B cell (primary cell): ENCODE measurements at regions not wholly inside any gene's neighbourhood (a gene's known extent, or its start where the extent isn't known, plus 50 kb on each side); places are given as distances from the start of the nearest gene placed in this dataset.

Experiments
- ATAC-seq: fragments of 200-7000 bp; cut with Tn5 transposase; one replicate; pipeline ENCODE4 v1.10.0; 2021; ENCODE audit warnings: low read depth, mild to moderate bottlenecking, moderate number of reproducible peaks, moderate library complexity
- CTCF ChIA-PET: fragments of 350-600 bp; sonication (Branson Sonifier 250); formaldehyde crosslinking; loops from one replicate; lab custom pipeline; 2021; ENCODE audit warnings: antibody characterized with exemption, inconsistent platforms; lab: Charles Lee
- POLR2A ChIA-PET: fragments of 350-600 bp; sonication (Branson Sonifier 250); formaldehyde crosslinking; loops from one replicate; lab custom pipeline; 2021; ENCODE audit warnings: antibody characterized with exemption; lab: Charles Lee
- DNase-seq: peaks from one replicate; pipeline ENCODE4 v3.0.0; 2013
- H2AFZ ChIP-seq: 2 replicates; pipeline ENCODE4 v1.6.1; 2012; ENCODE audit warnings: mild to moderate bottlenecking, low read depth, low read length; ENCODE audit not compliant: insufficient read depth, poor library complexity, severe bottlenecking
- H3K27ac ChIP-seq, 2 donors: 1 replicate in 1 of 2; 2 replicates in 1 of 2; pipeline ENCODE4 v1.5.1; 2012 to 2013; ENCODE audit warnings: low read length in 2 of 2, mild to moderate bottlenecking in 2 of 2, moderate library complexity in 1 of 2
- H3K27me3 ChIP-seq, 4 experiments: fragments of 200-600 bp in 1 of 4; sonication (generic) in 1 of 4; replicated peaks in 1 of 4; 1 replicate in 2 of 4; 2 replicates in 2 of 4; pipeline versions ENCODE4 v1.6.1 to v1.7.0; 2013 to 2016; ENCODE audit warnings: low read length in 3 of 4, mild to moderate bottlenecking in 2 of 4, mixed read lengths in 1 of 4, moderate library complexity in 1 of 4; ENCODE audit not compliant: insufficient read depth in 4 of 4, control insufficient read depth in 3 of 4; ENCODE audit errors: control extremely low read depth in 1 of 4
- H3K36me3 ChIP-seq, 2 experiments: replicated peaks in 1 of 2; 1 replicate in 1 of 2; 2 replicates in 1 of 2; pipeline versions ENCODE4 v1.6.1 to v1.7.1; 2013; ENCODE audit warnings: low read length in 1 of 2; ENCODE audit not compliant: insufficient read depth in 2 of 2, control insufficient read depth in 1 of 2; ENCODE audit errors: control extremely low read depth in 1 of 2, extremely low read depth in 1 of 2
- H3K4me1 ChIP-seq, 2 donors: fragments of 200-600 bp in 1 of 2; sonication (generic) in 1 of 2; 1 replicate in 1 of 2; 2 replicates in 1 of 2; pipeline versions ENCODE4 v1.5.1 to v1.6.1; 2013 to 2017; ENCODE audit warnings: low read length in 2 of 2; ENCODE audit not compliant: control insufficient read depth in 2 of 2, insufficient read depth in 2 of 2
- H3K4me2 ChIP-seq: replicated peaks from 2 replicates; pipeline ENCODE3; 2012; ENCODE audit warnings: mild to moderate bottlenecking, low read depth, low read length; ENCODE audit not compliant: poor library complexity, severe bottlenecking
- H3K4me3 ChIP-seq, 5 experiments: fragments of 200-600 bp in 1 of 5; sonication (generic) in 1 of 5; 1 replicate in 3 of 5; 2 replicates in 2 of 5; pipeline versions ENCODE4 v1.5.1 to v1.7.0; 2011 to 2016; ENCODE audit warnings: low read length in 4 of 5, mild to moderate bottlenecking in 4 of 5, low read depth in 2 of 5, control low read depth in 1 of 5, moderate library complexity in 1 of 5; ENCODE audit not compliant: insufficient read depth in 1 of 5; ENCODE audit errors: control extremely low read depth in 1 of 5, extremely low read depth in 1 of 5
- H3K79me2 ChIP-seq: fragments of 200-600 bp; sonication (generic); one replicate; pipeline ENCODE4 v1.6.0; 2016; ENCODE audit warnings: low read length; ENCODE audit not compliant: control insufficient read depth, insufficient read depth
- H3K9ac ChIP-seq: fragments of 200-600 bp; sonication (generic); 2 replicates; pipeline ENCODE4 v1.6.1; 2017; ENCODE audit warnings: mild to moderate bottlenecking, low read length, moderate library complexity
- H3K9me3 ChIP-seq, 3 donors: one replicate each; pipeline versions ENCODE4 v1.6.1 to v1.7.1; 2013; ENCODE audit warnings: low read length in 2 of 3; ENCODE audit not compliant: control insufficient read depth in 2 of 3, insufficient read depth in 1 of 3; ENCODE audit errors: control extremely low read depth in 1 of 3
- H4K20me1 ChIP-seq: 2 replicates; pipeline ENCODE4 v1.6.0; 2012; ENCODE audit warnings: mild to moderate bottlenecking, low read length; ENCODE audit not compliant: insufficient read depth, control insufficient read depth, poor library complexity, severe bottlenecking
- H3K27ac Mint-ChIP-seq: one replicate; pipeline ENCODE4 v1.8.0; 2021; ENCODE audit warnings: mixed read lengths
- H3K27me3 Mint-ChIP-seq: one replicate; pipeline ENCODE4 v1.8.0; 2021; ENCODE audit warnings: mixed read lengths
- H3K4me1 Mint-ChIP-seq: one replicate; pipeline ENCODE4 v1.8.0; 2021; ENCODE audit warnings: mixed read lengths
- H3K4me3 Mint-ChIP-seq: one replicate; pipeline ENCODE4 v1.8.0; 2021; ENCODE audit warnings: mixed read lengths
- H3K9me3 Mint-ChIP-seq: one replicate; pipeline ENCODE4 v1.8.0; 2022; ENCODE audit warnings: mixed read lengths; ENCODE audit not compliant: insufficient read depth
- EZH2 ChIP-seq: IDR thresholded peaks from 2 replicates; pipeline ENCODE4 v1.6.1; 2012; ENCODE audit warnings: borderline replicate concordance, low read depth, mild to moderate bottlenecking, moderate library complexity, low read length; ENCODE audit not compliant: insufficient read depth, poor library complexity, severe bottlenecking
- WGBS: methylation state at CpG from one replicate; pipeline ENCODE4 v1.1.5; 2013; ENCODE audit warnings: missing lambda C conversion rate; ENCODE audit not compliant: insufficient coverage; 5-methylcytosine and 5-hydroxymethylcytosine counted together
- intact Hi-C: fragments of 100-400 bp; cut with micrococcal nuclease; formaldehyde crosslinking; loops from one replicate; pipeline ENCODE4 v1.10.0; 2022
- TF ChIP-seq, protein P1 (sequence below): fragments of 200-600 bp; IDR thresholded peaks from one replicate; pipeline ENCODE4 v1.8.0; 2022; ENCODE audit warnings: antibody characterized with exemption, mild to moderate bottlenecking

DNA sequence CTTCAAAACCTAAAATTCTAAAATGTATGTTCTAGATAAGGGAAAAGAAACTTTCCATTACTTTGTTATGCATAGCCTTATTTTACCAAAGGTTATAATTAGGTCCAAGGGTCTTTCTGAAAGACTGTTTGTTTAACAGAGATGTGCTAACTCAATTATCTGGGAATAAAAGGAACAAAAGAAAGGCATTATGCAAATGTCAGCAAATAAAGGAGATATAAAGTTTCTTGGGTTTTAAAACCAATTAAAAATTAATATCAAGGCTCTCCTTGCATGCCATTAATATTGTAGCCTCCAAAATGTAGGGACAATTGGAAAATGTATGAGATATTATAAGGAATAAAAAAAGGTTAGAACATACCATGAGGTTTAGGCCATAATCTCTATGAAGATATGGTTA is 87.8 kb upstream of the DOCK10 start:
- POLR2A ChIA-PET = no interaction called here
- DNase-seq (no peak), ATAC-seq (no peak)
- Histone ChIP-seq H3K9ac (no peak overlapping the region), H3K36me3 (no peaks in the 10 kb centered on the region), H3K4me1 (no peaks in the 10 kb centered on the region), H3K4me3 (no peak overlapping the region), H3K4me2 (no peak overlapping the region), H3K27ac (no peak overlapping the region), H2AFZ (no peak overlapping the region), H3K79me2 (no peaks in the 10 kb centered on the region), H3K9me3 (no peaks in the 10 kb centered on the region), H3K27me3 (no peaks in the 10 kb centered on the region), H4K20me1 (no peaks in the 10 kb centered on the region)
- Mint-ChIP-seq H3K9me3 (no peaks in the 10 kb centered on the region), H3K27me3 (peaks cover 45% of the 10 kb centered on the region), H3K4me3 (no peak overlapping the region), H3K27ac (no peak overlapping the region), H3K4me1 (no peaks in the 10 kb centered on the region)
- CTCF ChIA-PET = no interaction called here
- intact Hi-C loops = no loop called here
- no peak for TF ChIP-seq EZH2
- TF ChIP-seq, protein P1, sequence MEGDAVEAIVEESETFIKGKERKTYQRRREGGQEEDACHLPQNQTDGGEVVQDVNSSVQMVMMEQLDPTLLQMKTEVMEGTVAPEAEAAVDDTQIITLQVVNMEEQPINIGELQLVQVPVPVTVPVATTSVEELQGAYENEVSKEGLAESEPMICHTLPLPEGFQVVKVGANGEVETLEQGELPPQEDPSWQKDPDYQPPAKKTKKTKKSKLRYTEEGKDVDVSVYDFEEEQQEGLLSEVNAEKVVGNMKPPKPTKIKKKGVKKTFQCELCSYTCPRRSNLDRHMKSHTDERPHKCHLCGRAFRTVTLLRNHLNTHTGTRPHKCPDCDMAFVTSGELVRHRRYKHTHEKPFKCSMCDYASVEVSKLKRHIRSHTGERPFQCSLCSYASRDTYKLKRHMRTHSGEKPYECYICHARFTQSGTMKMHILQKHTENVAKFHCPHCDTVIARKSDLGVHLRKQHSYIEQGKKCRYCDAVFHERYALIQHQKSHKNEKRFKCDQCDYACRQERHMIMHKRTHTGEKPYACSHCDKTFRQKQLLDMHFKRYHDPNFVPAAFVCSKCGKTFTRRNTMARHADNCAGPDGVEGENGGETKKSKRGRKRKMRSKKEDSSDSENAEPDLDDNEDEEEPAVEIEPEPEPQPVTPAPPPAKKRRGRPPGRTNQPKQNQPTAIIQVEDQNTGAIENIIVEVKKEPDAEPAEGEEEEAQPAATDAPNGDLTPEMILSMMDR = no peak

DNA sequence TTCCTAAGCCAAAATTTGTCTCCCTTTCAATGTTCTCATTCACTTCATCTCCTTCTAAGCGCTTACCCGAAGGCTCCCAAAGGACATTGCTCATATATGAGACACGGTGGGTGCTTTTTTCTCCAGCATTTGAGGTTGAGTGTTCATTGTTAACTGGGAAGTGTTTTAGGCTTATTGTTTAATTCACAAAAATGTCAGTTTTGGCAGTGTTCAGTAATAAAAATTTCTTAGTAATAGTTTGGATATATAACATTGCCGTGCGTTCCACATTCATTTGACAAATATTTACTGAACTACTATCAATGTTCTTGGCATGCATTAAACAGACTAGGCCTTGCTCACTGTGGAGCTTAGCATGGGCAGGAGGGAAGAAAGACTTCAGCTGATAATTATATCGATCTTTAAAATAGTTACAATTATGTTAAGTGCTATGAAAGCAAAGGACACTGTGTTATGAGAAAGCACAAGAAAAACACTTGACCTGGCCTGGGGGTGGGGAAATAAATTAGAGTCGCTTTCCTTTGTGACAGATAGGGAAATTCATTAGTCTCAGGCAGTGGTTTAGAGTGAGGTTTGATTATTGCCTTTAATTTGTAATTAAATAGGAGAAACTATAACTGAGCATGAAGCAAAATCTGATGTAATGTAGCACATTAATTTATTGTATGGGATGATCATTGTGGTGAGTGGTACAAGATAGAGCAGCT is 82.2 kb upstream of the DOCK10 start:
- Histone ChIP-seq H3K4me2 (no peak overlapping the region), H3K4me1 (no peaks in the 10 kb centered on the region), H2AFZ (no peak overlapping the region), H3K36me3 (no peaks in the 10 kb centered on the region), H4K20me1 (no peaks in the 10 kb centered on the region), H3K9ac (no peak overlapping the region), H3K9me3 (no peaks in the 10 kb centered on the region), H3K79me2 (no peaks in the 10 kb centered on the region), H3K27ac (no peak overlapping the region), H3K4me3 (no peak overlapping the region), H3K27me3 (no peaks in the 10 kb centered on the region)
- ATAC-seq = no peak
- no peak for TF ChIP-seq EZH2
- TF ChIP-seq, protein P1 = no peak
- Mint-ChIP-seq H3K27me3 (peaks cover 21% of the 10 kb centered on the region), H3K4me1 (no peaks in the 10 kb centered on the region), H3K4me3 (no peak overlapping the region), H3K27ac (no peak overlapping the region), H3K9me3 (no peaks in the 10 kb centered on the region)
- ChIA-PET POLR2A (no interaction called here), CTCF (interaction anchor here (1.0 to 2.9 kb wide), 4 partner anchors 531 to 537 kb away, joined by 3 to 21 read pairs (median 5); no protein-coding TSS in a partner anchor)
- intact Hi-C loops = no loop called here
- 100% methylated on average over 4 of the region's 7 CpGs for WGBS
- DNase-seq = no peak
